ENCODE measurements at regions not wholly inside any gene's neighbourhood (a gene's known extent, or its start where the extent isn't known, plus 50 kb on each side); places are given as distances from the start of the nearest gene placed in this dataset.

- TF ChIP-seq, protein P1, sequence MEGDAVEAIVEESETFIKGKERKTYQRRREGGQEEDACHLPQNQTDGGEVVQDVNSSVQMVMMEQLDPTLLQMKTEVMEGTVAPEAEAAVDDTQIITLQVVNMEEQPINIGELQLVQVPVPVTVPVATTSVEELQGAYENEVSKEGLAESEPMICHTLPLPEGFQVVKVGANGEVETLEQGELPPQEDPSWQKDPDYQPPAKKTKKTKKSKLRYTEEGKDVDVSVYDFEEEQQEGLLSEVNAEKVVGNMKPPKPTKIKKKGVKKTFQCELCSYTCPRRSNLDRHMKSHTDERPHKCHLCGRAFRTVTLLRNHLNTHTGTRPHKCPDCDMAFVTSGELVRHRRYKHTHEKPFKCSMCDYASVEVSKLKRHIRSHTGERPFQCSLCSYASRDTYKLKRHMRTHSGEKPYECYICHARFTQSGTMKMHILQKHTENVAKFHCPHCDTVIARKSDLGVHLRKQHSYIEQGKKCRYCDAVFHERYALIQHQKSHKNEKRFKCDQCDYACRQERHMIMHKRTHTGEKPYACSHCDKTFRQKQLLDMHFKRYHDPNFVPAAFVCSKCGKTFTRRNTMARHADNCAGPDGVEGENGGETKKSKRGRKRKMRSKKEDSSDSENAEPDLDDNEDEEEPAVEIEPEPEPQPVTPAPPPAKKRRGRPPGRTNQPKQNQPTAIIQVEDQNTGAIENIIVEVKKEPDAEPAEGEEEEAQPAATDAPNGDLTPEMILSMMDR (IDR thresholded peaks at IDR 0.05 in 2 of 3, conservative IDR thresholded peaks at IDR 0.05 in 1 of 3; ENCODE audit: borderline replicate concordance in 1 of 3, insufficient read depth in 1 of 3, low read depth in 2 of 3, low read length in 2 of 3): no peak
- no peak for TF ChIP-seq REST (IDR thresholded peaks at IDR 0.05; ENCODE audit: low read depth)
- TF ChIP-seq SP1 (IDR thresholded peaks at IDR 0.05; ENCODE audit: low read depth): no peak
- no peak for TF ChIP-seq ZFX (IDR thresholded peaks at IDR 0.05)
- TF ChIP-seq POLR2A (IDR thresholded peaks at IDR 0.05; ENCODE audit: borderline replicate concordance, extremely low read depth, insufficient read depth, insufficient read length): no peak
- TF ChIP-seq, protein P2, sequence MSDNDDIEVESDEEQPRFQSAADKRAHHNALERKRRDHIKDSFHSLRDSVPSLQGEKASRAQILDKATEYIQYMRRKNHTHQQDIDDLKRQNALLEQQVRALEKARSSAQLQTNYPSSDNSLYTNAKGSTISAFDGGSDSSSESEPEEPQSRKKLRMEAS (IDR thresholded peaks at IDR 0.05): no peak
- no peak for TF ChIP-seq EZH2phosphoT487 (IDR thresholded peaks at IDR 0.05; ENCODE audit: borderline replicate concordance)
- no peak for TF ChIP-seq POLR2AphosphoS5 (IDR thresholded peaks at IDR 0.05; ENCODE audit: low read depth, low read length)
- no peak for TF ChIP-seq EZH2 (IDR thresholded peaks at IDR 0.05)
- TF ChIP-seq, protein P3, sequence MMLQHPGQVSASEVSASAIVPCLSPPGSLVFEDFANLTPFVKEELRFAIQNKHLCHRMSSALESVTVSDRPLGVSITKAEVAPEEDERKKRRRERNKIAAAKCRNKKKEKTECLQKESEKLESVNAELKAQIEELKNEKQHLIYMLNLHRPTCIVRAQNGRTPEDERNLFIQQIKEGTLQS (IDR thresholded peaks at IDR 0.05): no peak
- no peak for TF ChIP-seq FOSL1 (IDR thresholded peaks at IDR 0.05; ENCODE audit: low read depth)
- no peak for TF ChIP-seq EGR1 (IDR thresholded peaks at IDR 0.05; ENCODE audit: low read depth)
Observed at GRCh38 chr5:173457482-173457881, 129.3 kb upstream of the STC2 start.

Data from HCT116 (cell line).